GM12874 (cell line): ENCODE measurements at regions not wholly inside any gene's neighbourhood (a gene's known extent, or its start where the extent isn't known, plus 50 kb on each side); places are given as distances from the start of the nearest gene placed in this dataset.

ENCODE experiments used
- CTCF ChIP-seq: IDR thresholded peaks from 2 replicates; pipeline ENCODE4 v1.5.1; 2011; ENCODE audit warnings: low read depth, mild to moderate bottlenecking, control low read depth, low read length, moderate library complexity; ENCODE audit not compliant: insufficient read depth

- TF ChIP-seq CTCF = no peak
Observed at GRCh38 chr1:34621916-34622315, 132.9 kb upstream of the GJB5 start.

- no peak for TF ChIP-seq CTCF
Observed at GRCh38 chr1:34625521-34626015, 129.3 kb upstream of the GJB5 start.

GRCh38 chr1:34627465-34628240 lies 127.2 kb upstream of the GJB5 start:
- TF ChIP-seq CTCF = no peak

GRCh38 chr1:34631126-34631525 lies 123.7 kb upstream of the GJB5 start:
- TF ChIP-seq CTCF = no peak

- no peak for TF ChIP-seq CTCF
Observed at GRCh38 chr1:34639701-34640100, 115.1 kb upstream of the GJB5 start.

GRCh38 chr1:34640654-34641401 lies 114.0 kb upstream of the GJB5 start:
- TF ChIP-seq CTCF = no peak

GRCh38 chr1:34642679-34643078 lies 112.2 kb upstream of the GJB5 start:
- TF ChIP-seq CTCF = no peak
